AG20443 (cell line): ENCODE measurements at regions not wholly inside any gene's neighbourhood (a gene's known extent, or its start where the extent isn't known, plus 50 kb on each side); places are given as distances from the start of the nearest gene placed in this dataset.
"Not testable (repeated sequence)": the region's sequence is repeated elsewhere in the genome, so short reads cannot be mapped to it uniquely, and the experiment has no call there.

ENCODE experiments used
- DNase-seq: peaks from one replicate; pipeline ENCODE4 v3.0.0; 2012; ENCODE audit warnings: low spot score, mixed read lengths

DNA sequence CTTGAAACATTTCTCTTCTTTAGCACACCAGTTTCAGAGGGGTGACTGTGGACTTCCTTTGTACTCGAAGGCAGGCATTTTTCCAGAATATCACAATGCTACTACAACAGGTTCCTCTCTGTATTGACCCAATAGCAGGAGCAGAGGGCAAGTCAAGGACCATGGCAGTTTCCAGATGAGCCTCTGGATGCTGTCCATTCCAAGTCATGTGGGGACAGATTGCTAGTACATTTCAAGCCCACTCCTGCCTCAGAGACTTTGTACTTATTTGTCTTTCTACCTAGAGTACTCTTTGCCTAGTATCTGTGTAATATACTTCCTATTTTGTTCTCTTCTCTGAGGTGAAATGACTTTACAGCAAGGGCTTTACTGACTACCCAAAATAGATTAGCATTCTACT, 373.9 kb downstream of the PIK3C3 start:
- no peak for DNase-seq

DNA sequence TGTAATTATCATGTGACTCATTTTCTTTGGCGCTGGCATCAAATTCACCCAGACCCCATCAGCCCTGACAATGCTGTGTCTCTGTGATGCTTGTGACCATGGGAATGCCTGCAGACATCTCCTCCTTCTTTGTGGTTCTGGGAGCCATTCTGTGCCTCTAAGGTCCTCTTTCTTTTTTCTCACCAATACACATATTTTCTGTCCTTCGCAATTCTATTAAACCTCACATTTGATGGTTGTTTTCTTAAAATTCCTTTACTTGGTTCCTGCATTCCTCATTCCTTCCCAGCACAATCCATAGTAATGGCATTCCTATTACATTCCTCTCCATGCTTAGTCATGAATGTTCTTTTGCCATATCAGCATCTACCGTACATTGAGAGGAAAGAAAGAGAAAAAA, 375.3 kb downstream of the PIK3C3 start:
- DNase-seq = no peak

DNA sequence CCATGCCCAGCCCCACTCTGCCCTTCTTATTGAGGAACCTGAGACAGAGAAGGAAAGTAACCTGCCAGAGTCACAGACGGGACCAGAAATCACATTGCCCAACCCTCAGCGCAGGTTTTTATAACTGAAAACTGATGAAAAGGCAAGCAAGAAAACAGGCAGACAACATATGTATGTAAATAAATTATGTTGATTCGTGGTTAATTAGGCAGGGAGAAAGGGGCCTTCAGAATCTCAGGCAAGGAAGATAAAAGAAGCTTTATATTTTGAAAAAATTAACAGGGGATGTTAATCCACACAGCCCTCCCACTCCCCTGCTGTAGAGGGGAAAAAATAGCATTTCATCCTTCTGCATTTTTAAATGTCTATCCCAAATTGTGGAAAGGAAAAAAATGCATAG, 378.5 kb downstream of the PIK3C3 start:
- no peak for DNase-seq

DNA sequence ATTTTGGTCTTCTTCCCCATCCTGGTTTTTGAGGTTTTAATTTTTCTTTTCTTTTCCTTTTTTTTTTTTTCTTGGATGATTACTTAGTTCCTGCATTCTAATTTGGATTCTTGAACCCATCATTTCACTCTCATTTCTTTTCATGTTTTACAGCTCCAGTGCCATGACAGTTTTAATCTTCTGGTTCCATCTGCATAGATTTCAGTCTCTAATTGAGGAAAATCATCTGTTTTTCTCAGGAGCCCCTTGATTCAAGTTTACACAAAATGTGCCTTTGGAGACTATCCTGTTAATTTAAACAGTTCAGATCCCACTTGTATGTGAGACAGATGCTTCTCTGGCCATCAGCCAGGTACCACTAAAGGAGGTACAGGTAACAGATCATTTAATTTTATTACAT, 379.9 kb downstream of the PIK3C3 start:
- no peak for DNase-seq

DNA sequence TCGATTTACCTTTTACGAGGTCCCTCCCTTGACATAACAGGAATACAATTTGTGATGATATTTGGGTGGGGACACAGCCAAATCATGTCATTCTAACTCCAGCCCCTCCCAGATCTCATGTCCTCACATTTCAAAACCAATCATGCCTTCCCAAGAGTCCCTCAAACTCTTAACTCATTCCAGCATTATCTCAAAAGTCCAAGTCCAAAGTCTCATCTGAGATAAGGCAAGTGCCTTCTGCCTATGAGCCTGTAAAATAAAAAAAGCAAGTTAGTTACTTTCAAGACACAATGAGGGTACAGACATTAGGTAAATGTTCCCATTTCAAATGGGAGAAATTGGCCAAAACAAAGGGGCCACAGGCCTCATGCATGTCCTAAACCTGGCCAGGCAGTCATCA, 381.1 kb downstream of the PIK3C3 start:
- no peak for DNase-seq

DNA sequence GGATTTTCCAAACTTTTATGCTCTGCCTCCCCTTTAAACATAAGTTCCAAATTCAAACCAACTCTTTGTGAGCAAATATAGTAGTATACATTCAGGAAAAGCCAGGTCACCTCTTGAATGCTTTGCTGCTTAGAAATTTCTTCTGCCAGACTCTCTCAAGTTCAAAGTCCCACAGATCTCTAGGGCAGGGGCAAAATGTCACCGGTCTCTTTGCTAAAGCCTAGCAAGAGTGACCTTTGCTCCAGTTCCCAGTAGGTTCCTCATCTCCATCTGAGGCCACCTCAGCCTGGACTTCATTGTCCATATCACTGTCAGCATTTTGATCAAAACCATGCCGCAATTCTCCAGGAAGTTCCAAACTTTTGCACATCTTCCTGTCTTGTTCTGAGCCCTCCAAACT, 382.3 kb downstream of the PIK3C3 start:
- not testable (repeated sequence) for DNase-seq

DNA sequence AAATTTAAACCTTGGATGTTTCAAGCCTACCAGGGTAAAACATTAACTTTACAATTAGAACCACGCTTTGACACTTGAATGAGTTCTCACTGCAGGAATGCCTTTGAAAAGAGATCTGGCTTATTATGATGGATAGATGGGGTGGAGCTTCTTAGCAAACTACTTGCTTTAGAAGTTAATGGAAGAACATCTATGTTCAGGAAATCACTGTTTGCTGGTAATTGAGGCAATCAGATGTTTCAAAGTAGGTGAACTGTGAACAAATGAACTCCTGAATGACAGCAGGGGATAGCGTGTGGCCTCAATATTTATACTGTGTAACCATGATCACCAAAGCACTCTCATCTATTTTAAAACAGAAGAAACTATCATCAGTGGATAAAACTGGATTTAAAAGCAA, 383.6 kb downstream of the PIK3C3 start:
- DNase-seq = no peak

DNA sequence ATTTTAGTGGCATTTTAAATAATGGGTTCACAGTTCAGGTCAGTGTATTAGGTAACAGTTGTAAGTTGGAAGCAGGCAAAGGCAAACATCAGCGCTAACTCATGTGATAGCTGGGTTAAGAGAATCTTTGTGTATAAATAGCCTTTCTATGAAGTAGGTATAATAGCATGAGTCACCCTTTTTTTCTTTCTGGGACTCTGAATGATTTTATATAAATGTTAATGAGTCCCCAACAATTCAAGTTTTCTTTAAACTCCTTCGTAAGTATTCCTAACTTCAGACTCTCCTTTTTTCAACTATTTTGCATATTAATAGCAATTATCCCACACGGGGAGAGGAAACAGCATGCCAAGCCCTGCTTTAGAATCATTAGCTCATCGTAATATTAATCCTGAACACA, 384.3 kb downstream of the PIK3C3 start:
- DNase-seq = no peak

DNA sequence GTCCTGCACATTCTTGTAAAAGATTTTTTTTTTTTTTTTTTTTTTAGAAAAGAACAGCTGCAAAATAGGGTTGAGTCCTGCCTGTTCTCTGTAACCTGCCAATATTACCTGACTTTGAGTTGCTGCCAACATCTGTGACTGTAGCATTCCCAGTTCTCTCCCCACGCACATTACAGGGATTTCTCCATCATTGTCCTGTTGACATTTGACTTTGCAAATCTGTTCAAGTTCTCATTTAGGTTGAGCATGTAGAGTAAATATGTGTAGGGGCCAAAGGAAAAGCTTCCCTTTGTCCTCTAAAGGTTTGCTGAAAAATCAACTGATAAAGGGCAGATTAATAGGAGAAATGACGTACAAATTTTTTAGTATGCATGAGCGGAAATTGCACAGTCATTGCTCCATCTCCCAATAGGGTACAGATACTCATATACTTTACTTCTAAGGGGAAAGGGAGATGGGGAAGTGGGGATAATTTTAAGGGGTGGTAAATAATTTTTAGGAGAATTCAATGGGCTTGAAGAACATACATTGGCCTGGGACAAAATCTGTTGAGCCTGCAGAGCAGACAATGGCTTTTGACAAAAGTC, 385.5 kb downstream of the PIK3C3 start:
- DNase-seq = no peak

DNA sequence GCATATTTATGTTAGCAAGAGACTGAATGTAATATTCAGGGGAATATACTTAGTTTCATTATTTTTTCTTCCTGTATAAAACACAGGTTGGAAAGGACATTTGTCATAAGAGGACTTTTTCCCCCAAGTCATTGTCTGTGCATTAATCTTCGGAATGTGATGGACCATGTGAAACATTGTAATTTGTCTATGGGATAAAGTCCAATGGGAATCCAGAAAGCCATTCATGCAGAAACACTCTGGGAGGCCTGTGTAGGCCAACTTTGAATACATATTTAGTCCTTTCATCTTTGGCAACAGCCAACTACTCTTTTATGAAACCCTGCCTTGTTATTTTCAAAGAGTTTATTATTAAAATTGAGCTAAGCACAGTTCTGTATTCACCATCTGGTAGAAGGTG, 386.4 kb downstream of the PIK3C3 start:
- no peak for DNase-seq

DNA sequence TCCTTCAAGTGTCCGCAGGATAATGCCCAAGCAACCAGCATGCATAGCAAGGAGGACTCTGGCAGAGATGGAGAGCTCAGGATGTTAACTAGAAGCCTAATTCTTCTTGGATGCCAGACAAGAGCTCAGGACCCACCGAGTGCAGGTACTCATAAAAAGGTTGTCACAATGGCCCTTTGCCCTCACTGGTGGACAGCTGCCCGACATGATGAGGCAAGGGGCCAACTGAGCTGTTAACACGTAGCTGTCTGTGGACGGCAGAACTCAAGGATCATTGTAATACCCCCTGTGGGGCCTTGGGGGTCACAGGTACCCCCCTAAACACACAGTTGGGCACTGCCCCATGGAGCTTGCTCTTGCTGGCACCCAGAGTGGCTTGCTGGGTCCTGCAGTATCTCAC, 393.7 kb downstream of the PIK3C3 start:
- no peak for DNase-seq

DNA sequence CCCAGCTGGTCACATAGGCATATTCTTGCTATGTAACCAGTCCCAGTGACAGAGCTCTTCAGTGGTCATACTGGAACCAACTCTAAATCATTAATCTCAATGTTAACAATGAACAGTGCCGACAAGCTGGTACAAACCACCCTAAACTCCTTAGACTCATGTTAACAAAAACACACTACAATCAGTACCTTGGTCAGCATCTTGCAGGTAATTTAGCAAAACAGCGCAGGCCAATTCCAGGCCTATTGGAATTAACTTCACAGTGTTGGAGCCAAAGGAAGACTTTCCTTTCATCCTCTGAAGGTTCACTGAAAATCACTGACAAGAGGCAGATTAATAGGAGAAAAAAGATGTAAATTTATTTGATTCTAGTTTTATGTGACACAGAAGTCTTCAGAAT, 396.4 kb downstream of the PIK3C3 start:
- no peak for DNase-seq

DNA sequence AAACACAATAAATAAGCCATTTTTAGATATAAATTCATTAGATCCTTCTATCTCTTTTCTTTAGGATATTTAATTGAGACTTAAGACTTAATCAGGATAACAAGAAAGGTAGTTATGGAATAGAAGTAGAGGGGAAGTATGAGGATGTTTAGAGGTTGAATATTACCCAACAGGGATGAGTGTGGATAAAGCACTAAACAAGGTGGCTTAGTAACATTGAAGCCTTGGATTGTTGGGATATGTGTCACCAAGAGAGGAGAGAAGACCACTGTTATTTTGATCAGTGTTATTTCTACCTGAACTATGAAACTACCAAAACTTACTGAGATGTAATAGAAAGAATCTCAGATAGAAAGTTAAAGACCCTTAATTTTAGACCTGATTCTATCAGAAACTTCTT, 405.7 kb downstream of the PIK3C3 start:
- no peak for DNase-seq

DNA sequence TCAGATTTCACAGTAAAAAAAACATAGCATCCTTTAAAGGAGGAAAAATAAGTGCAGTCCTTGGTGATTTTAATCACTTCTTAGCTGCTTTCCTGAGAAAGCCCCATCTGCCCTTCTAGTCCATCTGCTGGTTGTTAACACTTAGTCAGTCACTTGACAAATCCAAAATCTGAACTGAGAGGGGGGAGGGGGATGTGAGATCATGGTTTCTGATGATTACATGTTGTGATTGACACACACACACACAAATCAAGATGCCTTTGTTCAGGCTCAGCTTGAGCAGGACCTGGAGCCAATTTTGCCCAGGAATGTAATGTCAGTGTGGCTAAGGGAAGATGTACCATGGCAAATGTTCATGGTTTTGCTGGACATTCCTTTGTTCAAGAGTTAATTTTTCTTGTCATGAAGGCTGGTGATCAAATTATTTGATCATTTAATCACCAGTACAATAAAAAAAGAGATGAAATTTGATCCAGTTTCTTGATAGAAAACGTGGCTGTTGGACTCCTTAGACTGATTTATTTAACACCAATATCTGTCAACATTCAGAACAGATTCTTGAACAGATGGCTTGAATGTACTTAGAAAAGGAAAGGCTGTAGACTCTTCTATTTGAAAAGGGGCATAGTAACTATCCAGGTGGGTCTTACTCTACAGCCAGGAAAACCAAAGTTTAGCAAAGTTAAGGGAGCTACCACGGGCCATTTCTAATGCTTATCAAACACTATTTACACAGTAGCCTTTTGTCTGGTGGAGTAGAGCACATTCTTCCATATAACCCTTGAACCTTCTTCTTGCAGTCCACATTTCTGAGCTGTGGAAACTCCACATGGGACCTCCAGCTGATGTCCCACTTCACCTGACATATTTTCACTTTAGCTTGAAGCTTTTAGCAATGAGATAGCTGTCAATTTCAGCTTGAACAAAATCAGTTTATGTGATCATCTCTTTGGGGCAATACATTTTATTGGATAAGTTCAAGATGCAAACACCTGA, 408.7 kb downstream of the PIK3C3 start:
- no peak for DNase-seq

DNA sequence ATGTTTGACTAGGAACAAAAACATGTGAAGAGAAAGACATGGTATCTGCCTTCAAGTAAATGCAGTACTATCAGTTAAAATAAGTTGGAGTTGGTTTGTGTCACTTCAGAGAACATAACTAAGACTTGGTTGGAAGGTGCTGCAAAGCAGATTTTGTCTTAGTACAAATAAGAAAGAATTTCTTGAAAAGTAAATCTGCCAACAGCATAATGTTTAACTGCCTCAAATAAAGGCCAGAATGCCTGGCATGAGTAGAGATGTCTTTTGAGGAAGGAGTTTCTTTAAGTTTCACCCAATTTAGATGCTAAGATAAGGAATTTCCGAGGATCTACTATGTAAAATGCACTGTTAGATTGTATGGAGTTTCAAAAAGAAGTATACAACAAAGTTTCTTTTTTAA, 409.7 kb downstream of the PIK3C3 start:
- no peak for DNase-seq

DNA sequence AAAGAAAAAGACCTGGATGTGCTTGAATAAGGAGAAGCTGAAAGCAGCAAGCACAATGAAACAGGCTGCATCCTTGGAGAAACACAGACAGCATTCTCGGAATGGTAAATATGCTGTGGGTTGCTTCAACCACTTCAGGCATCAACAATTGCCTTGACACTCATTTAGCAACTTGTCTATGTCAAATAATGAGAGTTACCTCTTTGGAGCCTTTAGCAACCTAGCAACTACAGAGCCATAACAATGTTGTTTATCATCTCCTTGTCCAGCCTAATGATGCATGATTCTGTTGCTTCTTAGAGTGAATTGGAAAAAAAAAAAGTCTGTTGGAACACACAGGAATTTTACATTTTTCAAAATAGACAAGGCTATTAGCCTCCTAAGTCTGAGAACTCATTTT, 410.6 kb downstream of the PIK3C3 start:
- DNase-seq = no peak

DNA sequence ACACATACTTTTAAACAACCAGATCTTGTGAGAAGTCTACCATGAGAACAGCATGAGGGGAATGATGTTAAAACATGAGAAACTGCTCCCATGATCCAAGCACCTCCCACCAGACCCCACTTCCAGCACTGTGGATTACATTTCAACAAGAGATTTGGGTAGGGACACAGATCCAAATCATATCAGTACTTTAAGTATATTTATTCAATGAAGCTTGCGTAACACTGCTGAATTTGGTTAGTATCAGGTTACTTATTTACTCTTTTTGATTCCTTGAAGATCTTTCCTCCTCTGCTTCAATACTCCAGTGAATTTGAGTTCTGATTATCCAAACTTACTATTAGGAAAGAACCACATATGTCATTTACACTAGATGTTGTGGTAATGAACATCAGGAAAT, 418.6 kb downstream of the PIK3C3 start:
- no peak for DNase-seq

DNA sequence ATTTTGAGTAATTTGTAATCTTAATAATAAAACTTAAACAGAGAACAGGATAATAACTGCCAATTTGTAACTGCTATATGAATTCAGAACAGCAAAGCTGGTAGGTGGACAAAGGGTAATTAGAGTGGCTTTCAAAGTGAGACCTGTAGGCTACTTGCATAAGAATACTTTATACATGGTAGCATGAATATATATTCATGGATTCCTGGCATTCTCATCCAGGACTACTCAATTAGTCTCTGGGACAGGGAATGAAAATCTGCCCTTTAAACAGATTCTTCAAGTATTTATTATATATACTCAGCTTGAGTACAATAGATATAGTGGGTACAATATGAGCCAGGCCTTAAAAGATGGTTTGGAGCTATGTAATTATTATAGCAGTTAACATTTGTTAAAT, 419.9 kb downstream of the PIK3C3 start:
- no peak for DNase-seq

DNA sequence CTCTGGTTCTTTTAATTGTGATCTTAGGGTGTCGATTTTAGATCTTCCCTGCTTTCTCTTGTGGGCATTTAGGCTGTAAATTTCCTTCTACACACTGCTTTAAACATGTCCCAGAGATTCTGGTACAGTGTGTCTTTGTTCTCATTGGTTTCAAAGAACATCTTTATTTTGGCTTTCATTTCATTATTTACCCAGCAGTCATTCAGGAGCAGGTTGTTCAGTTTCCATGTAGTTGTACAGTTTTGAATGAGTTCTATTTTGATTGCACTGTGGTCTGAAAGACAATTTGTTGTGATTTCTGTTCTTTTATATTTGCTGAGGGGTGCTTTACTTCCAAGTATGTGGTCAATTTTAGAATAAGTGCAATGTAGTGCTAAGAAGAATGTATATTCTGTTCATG, 423.8 kb downstream of the PIK3C3 start:
- DNase-seq = not testable (repeated sequence)

DNA sequence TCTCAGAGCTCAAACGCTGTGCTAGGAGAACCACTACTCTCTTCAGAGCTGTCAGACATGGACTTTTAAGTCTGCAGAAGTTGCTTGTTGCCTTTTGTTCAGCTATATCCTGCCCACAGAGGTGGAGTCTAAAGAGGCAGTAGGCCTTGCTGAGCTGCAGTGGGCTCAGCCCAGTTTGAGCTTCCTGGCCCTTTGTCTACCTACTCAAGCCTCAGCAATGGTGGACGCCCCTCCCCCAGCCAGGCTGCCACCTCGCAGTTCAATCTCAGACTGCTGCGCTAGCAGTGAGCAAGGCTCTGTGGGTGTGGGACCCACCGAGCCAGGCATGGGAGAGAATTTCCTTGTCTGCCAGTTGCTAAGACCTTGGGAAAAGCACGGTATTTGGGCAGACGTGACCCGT, 426.2 kb downstream of the PIK3C3 start:
- not testable (repeated sequence) for DNase-seq

DNA sequence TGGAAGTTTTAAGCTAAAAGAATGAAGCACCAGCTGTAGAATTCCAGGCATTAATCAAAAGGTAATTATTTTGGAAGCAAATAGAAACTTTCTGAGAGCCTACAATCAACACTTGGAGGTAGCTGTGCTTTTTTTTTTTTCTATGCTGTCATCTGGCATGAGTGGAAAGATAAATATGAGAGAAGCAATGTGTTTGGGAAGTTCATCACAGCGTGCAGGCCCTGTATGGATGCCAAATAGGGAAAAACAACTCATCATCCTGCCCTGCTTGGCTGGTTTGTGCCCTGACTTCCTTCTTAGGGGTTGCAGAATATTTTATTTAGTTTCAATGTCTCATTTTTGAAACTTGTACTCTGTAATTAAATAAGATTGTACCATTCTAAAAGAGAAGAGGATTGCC, 437.4 kb downstream of the PIK3C3 start:
- no peak for DNase-seq

DNA sequence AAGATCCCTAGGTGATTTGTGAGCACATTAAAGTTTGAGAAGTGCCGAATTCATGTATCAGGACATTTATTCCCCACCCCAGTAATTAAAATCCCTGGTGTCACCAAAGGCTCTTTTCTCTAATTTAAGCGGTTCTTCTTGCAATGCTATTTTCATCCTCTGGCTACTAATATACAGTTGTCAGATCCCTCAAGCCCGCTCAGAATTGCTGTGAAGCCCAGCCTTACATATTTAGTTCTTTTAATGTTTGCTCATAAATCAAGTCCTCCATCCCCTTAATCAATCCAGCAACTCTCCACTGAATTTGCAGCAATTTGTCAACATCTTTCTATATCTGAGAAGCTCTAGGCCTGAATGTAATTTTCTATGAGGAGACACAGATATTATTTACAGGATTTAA, 437.9 kb downstream of the PIK3C3 start:
- DNase-seq = no peak

DNA sequence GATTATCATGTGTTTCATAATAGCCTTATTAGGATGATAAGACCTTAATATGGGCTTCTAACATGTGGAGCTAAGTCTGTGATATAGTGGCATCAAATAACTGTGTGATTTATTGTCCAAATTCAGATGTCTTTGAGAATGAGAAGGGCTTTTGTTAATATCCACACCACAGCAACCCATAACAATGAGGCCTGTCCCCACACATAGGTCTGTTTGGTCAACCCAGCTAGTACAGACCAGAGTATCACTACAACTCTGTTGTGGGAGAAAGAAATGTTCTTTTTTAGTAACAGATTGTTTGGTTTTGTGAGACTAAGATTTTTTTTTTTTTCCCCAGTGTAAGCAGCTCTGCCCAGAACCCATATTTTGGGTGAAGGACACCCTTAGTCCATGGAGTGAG, 439.2 kb downstream of the PIK3C3 start:
- DNase-seq = no peak
